ENCODE measurements at regions not wholly inside any gene's neighbourhood (a gene's known extent, or its start where the extent isn't known, plus 50 kb on each side); places are given as distances from the start of the nearest gene placed in this dataset.

GRCh38 chr7:142533920-142534319 is 215.4 kb upstream of the PRSS1 start:
- H3K4me3 ChIP-seq, result no peak overlapping the region
- 84 to 91% (median 86%) methylated on average over 2 of the region's 2 CpGs for WGBS, 5 donors
- H3K27me3 ChIP-seq, result peaks cover 0 to 22% (median 0%) of the 10 kb centered on the region in 3 donors
- H3K9me3 ChIP-seq, result no peaks in the 10 kb centered on the region
- TF ChIP-seq POLR2A (IDR thresholded peaks at IDR 0.05) (no peak), POLR2AphosphoS5 (IDR thresholded peaks at IDR 0.05) (no peak), EP300 (IDR thresholded peaks at IDR 0.05) (no peak)
- TF ChIP-seq, protein P1, sequence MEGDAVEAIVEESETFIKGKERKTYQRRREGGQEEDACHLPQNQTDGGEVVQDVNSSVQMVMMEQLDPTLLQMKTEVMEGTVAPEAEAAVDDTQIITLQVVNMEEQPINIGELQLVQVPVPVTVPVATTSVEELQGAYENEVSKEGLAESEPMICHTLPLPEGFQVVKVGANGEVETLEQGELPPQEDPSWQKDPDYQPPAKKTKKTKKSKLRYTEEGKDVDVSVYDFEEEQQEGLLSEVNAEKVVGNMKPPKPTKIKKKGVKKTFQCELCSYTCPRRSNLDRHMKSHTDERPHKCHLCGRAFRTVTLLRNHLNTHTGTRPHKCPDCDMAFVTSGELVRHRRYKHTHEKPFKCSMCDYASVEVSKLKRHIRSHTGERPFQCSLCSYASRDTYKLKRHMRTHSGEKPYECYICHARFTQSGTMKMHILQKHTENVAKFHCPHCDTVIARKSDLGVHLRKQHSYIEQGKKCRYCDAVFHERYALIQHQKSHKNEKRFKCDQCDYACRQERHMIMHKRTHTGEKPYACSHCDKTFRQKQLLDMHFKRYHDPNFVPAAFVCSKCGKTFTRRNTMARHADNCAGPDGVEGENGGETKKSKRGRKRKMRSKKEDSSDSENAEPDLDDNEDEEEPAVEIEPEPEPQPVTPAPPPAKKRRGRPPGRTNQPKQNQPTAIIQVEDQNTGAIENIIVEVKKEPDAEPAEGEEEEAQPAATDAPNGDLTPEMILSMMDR (IDR thresholded peaks at IDR 0.05), result no peak
- DNase-seq, result no peak
- no peak overlapping the region for H3K27ac ChIP-seq
- no peaks in the 10 kb centered on the region for H3K4me1 ChIP-seq
- intact Hi-C loops (cut with DNase I; ENCODE audit: low total_unique reads), result no loop called here
- no peaks in the 10 kb centered on the region for H3K36me3 ChIP-seq

GRCh38 chr7:142529591-142529990 is 219.7 kb upstream of the PRSS1 start:
- WGBS, 5 donors, result 67 to 86% (median 75%) methylated on average over 4 of the region's 4 CpGs
- no peaks in the 10 kb centered on the region for H3K36me3 ChIP-seq
- intact Hi-C loops (cut with DNase I; ENCODE audit: low total_unique reads), result no loop called here
- DNase-seq, result no peak
- no peaks in the 10 kb centered on the region for H3K4me1 ChIP-seq
- no peak overlapping the region for H3K27ac ChIP-seq
- peaks cover 0 to 35% (median 4%) of the 10 kb centered on the region in 3 donors for H3K27me3 ChIP-seq
- TF ChIP-seq, protein P1 (IDR thresholded peaks at IDR 0.05), result no peak
- TF ChIP-seq POLR2A (IDR thresholded peaks at IDR 0.05) (no peak), POLR2AphosphoS5 (IDR thresholded peaks at IDR 0.05) (no peak), EP300 (IDR thresholded peaks at IDR 0.05) (no peak)
- no peak overlapping the region for H3K4me3 ChIP-seq
- H3K9me3 ChIP-seq, result no peaks in the 10 kb centered on the region

DNA sequence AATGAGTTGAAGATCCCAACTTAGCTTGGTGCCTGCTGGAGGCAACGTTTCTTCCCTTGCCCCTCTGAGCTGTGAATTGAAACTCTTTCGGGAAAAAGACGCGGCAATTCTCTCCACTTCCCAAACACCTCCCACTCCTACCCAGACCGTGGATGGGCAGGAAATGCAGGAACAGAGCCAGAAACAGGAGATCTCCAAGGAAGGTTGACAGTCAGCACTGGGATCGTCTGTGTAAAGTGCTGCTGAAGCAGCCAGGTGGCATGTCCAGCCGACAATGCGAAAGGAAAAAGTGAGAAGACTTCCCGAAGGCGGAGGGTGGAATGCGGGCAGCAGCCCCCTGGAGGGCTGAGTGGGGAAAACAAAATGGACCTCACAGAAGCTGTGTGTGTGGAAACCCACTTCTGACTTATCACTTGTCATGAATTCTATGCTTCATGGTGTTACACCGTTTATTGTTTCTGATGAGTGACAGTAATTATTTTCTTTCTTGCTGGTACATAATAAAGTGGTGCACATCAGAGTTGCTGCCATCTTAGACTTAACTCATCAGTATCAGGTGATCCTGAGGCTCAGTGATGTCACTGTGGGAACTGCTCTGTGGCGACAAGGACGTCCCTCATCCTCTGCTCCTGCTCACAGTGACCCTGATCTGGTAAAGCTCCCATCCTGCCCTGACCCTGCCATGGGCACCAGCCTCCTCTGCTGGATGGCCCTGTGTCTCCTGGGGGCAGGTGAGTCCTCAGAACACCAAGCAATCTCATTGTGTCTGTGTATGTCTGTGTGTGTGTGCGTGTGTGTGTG is 220.5 kb upstream of the PRSS1 start:
- 54 to 64% (median 55%) methylated on average over 15 of the region's 15 CpGs for WGBS, 5 donors
- Histone ChIP-seq H3K36me3 (no peaks in the 10 kb centered on the region), H3K4me3 (no peak overlapping the region), H3K27me3 (peaks cover 0 to 35% (median 4%) of the 10 kb centered on the region in 3 donors), H3K4me1 (no peaks in the 10 kb centered on the region), H3K27ac (no peak overlapping the region), H3K9me3 (no peaks in the 10 kb centered on the region)
- no peak for TF ChIP-seq POLR2AphosphoS5 (IDR thresholded peaks at IDR 0.05)
- TF ChIP-seq POLR2A (IDR thresholded peaks at IDR 0.05), result no peak
- TF ChIP-seq, protein P1 (IDR thresholded peaks at IDR 0.05), result no peak
- TF ChIP-seq EP300 (IDR thresholded peaks at IDR 0.05), result no peak
- DNase-seq, result no peak
- intact Hi-C loops (cut with DNase I; ENCODE audit: low total_unique reads), result no loop called here

GRCh38 chr7:142523821-142524460 is 225.3 kb upstream of the PRSS1 start:
- no peak for DNase-seq
- H3K4me1 ChIP-seq, result peaks cover 0 to 4% (median 0%) of the 10 kb centered on the region in 4 donors
- H3K27me3 ChIP-seq, result peaks cover 0 to 19% (median 4%) of the 10 kb centered on the region in 3 donors
- H3K4me3 ChIP-seq, result no peak overlapping the region
- H3K9me3 ChIP-seq, result no peaks in the 10 kb centered on the region
- H3K36me3 ChIP-seq, result no peaks in the 10 kb centered on the region
- no peak overlapping the region for H3K27ac ChIP-seq
- 43 to 55% (median 52%) methylated on average over 9 of the region's 9 CpGs for WGBS, 5 donors
- intact Hi-C loops (cut with DNase I; ENCODE audit: low total_unique reads), result no loop called here
- TF ChIP-seq, protein P1 (IDR thresholded peaks at IDR 0.05), result no peak
